ENCODE measurements at regions not wholly inside any gene's neighbourhood (a gene's known extent, or its start where the extent isn't known, plus 50 kb on each side); places are given as distances from the start of the nearest gene placed in this dataset.

- Histone ChIP-seq H3K9ac (no peak overlapping the region), H3F3A (ENCODE audit: insufficient read depth) (no peaks in the 10 kb centered on the region), H3K79me2 (ENCODE audit: insufficient read depth) (no peaks in the 10 kb centered on the region), H3K4me3 (no peak overlapping the region), H3K4me1 (ENCODE audit: insufficient read depth) (no peaks in the 10 kb centered on the region), H3K9me3 (ENCODE audit: low read depth) (no peaks in the 10 kb centered on the region), H3K27me3 (replicated peaks; ENCODE audit: insufficient read depth) (no peaks in the 10 kb centered on the region), H4K20me1 (ENCODE audit: insufficient read depth) (no peaks in the 10 kb centered on the region), H3K9me2 (ENCODE audit: insufficient read depth) (no peaks in the 10 kb centered on the region), H3K27ac (no peak overlapping the region), H2AFZ (no peak overlapping the region), H3K4me2 (ENCODE audit: unreplicated experiment) (no peak overlapping the region), H3K36me3 (ENCODE audit: low read depth) (no peaks in the 10 kb centered on the region)
- TF ChIP-seq EZH2 (IDR thresholded peaks at IDR 0.05; ENCODE audit: insufficient read depth, poor library complexity, severe bottlenecking) (no peak), EZH2phosphoT487 (IDR thresholded peaks at IDR 0.05; ENCODE audit: insufficient read depth, low read depth) (no peak)
- in situ Hi-C loops (cut with MboI): no loop called here
- WGBS, 2 experiments (ENCODE audit: low coverage in 1 of 2, low lambda C conversion rate in 2 of 2, missing lambda C conversion rate in 2 of 2): 23 to 26% methylated on average over 5 of the region's 5 CpGs
- no peak for DNase-seq
Observed at GRCh38 chr4:164288578-164288977, 465.4 kb upstream of the SMIM31 start.

- WGBS, 2 experiments (ENCODE audit: low coverage in 1 of 2, low lambda C conversion rate in 2 of 2, missing lambda C conversion rate in 2 of 2): 24 to 26% methylated on average over 4 of the region's 4 CpGs
- H3K9me3 ChIP-seq (ENCODE audit: low read depth): no peaks in the 10 kb centered on the region
Observed at GRCh38 chr4:164293203-164293602, 460.7 kb upstream of the SMIM31 start.

DNA sequence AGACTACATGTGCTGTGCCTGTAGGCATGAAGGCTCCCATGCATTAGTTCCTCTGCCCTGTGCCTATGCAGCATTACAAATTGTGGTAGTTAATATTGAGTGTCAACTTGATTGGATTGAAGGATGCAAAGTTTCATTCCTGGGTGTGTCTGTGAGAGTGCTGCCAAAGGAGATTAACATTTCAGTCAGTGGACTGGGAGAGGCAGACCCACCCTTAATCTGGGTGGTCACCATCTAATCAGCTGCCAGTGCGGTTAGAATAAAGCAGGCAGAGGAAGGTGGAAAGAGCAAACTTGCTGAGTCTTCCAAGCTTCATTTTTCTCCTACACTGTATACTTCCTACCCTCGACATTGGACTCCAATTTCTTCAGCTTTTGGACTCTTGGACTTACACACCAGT is 460.2 kb upstream of the SMIM31 start:
- no peaks in the 10 kb centered on the region for H3K9me2 ChIP-seq (ENCODE audit: insufficient read depth)
- H3K4me3 ChIP-seq: no peak overlapping the region
- H2AFZ ChIP-seq: no peak overlapping the region
- DNase-seq: no peak
- H3K27me3 ChIP-seq (replicated peaks; ENCODE audit: insufficient read depth): no peaks in the 10 kb centered on the region
- H3K9ac ChIP-seq: no peak overlapping the region
- H3K79me2 ChIP-seq (ENCODE audit: insufficient read depth): no peaks in the 10 kb centered on the region
- H3F3A ChIP-seq (ENCODE audit: insufficient read depth): no peaks in the 10 kb centered on the region
- TF ChIP-seq EZH2phosphoT487 (IDR thresholded peaks at IDR 0.05; ENCODE audit: insufficient read depth, low read depth): no peak
- TF ChIP-seq EZH2 (IDR thresholded peaks at IDR 0.05; ENCODE audit: insufficient read depth, poor library complexity, severe bottlenecking): no peak
- H3K9me3 ChIP-seq (ENCODE audit: low read depth): no peaks in the 10 kb centered on the region
- no peaks in the 10 kb centered on the region for H3K36me3 ChIP-seq (ENCODE audit: low read depth)
- H3K27ac ChIP-seq: no peak overlapping the region
- 25 to 36% methylated on average over 2 of the region's 2 CpGs for WGBS, 2 experiments (ENCODE audit: low coverage in 1 of 2, low lambda C conversion rate in 2 of 2, missing lambda C conversion rate in 2 of 2)
- no peak overlapping the region for H3K4me2 ChIP-seq (ENCODE audit: unreplicated experiment)
- H3K4me1 ChIP-seq (ENCODE audit: insufficient read depth): no peaks in the 10 kb centered on the region
- no peaks in the 10 kb centered on the region for H4K20me1 ChIP-seq (ENCODE audit: insufficient read depth)
- in situ Hi-C loops (cut with MboI): no loop called here

More at GRCh38 chr4:164293203-164293602, 460.7 kb upstream of the SMIM31 start:
- H3K9me2 ChIP-seq (ENCODE audit: insufficient read depth): no peaks in the 10 kb centered on the region
- H2AFZ ChIP-seq: no peak overlapping the region
- no peak overlapping the region for H3K4me2 ChIP-seq (ENCODE audit: unreplicated experiment)
- no peaks in the 10 kb centered on the region for H3K36me3 ChIP-seq (ENCODE audit: low read depth)
- H4K20me1 ChIP-seq (ENCODE audit: insufficient read depth): no peaks in the 10 kb centered on the region
- DNase-seq: no peak
- no peaks in the 10 kb centered on the region for H3K79me2 ChIP-seq (ENCODE audit: insufficient read depth)
- TF ChIP-seq EZH2 (IDR thresholded peaks at IDR 0.05; ENCODE audit: insufficient read depth, poor library complexity, severe bottlenecking) (no peak), EZH2phosphoT487 (IDR thresholded peaks at IDR 0.05; ENCODE audit: insufficient read depth, low read depth) (no peak)
- H3F3A ChIP-seq (ENCODE audit: insufficient read depth): no peaks in the 10 kb centered on the region
- no peaks in the 10 kb centered on the region for H3K4me1 ChIP-seq (ENCODE audit: insufficient read depth)
- in situ Hi-C loops (cut with MboI): no loop called here
- H3K9ac ChIP-seq: no peak overlapping the region
- H3K27ac ChIP-seq: no peak overlapping the region
- H3K4me3 ChIP-seq: no peak overlapping the region
- no peaks in the 10 kb centered on the region for H3K27me3 ChIP-seq (replicated peaks; ENCODE audit: insufficient read depth)

DNA sequence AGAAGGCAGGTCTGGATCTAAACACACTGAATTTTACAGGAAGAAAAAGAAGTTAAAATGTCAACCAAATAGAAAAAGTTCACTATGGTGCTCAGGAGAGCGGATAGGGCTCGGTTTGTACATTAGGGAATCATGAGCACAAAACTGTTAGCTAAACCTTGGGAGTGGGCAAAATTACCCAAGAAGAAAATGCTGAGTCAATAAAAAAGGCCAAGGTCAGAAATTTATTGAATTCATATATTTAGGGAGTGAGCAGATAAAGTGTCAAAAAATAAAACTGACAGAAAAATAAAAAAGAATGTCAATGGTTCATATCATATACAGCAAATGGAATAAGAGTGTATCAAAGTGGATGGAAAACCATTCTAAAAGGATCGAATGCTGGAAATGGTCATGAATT is 452.5 kb upstream of the SMIM31 start:
- Histone ChIP-seq H3K9me2 (ENCODE audit: insufficient read depth) (no peaks in the 10 kb centered on the region), H3K27ac (no peak overlapping the region), H3K36me3 (ENCODE audit: low read depth) (no peaks in the 10 kb centered on the region), H3K4me3 (no peak overlapping the region), H3K9ac (no peak overlapping the region), H3K9me3 (ENCODE audit: low read depth) (no peaks in the 10 kb centered on the region), H3F3A (ENCODE audit: insufficient read depth) (no peaks in the 10 kb centered on the region), H2AFZ (no peak overlapping the region), H3K79me2 (ENCODE audit: insufficient read depth) (no peaks in the 10 kb centered on the region), H4K20me1 (ENCODE audit: insufficient read depth) (no peaks in the 10 kb centered on the region), H3K27me3 (replicated peaks; ENCODE audit: insufficient read depth) (no peaks in the 10 kb centered on the region), H3K4me2 (ENCODE audit: unreplicated experiment) (no peak overlapping the region), H3K4me1 (ENCODE audit: insufficient read depth) (no peaks in the 10 kb centered on the region)
- TF ChIP-seq EZH2 (IDR thresholded peaks at IDR 0.05; ENCODE audit: insufficient read depth, poor library complexity, severe bottlenecking) (no peak), EZH2phosphoT487 (IDR thresholded peaks at IDR 0.05; ENCODE audit: insufficient read depth, low read depth) (no peak)
- in situ Hi-C loops (cut with MboI): no loop called here
- no peak for DNase-seq
- 26 to 31% methylated on average over 3 of the region's 3 CpGs for WGBS, 2 experiments (ENCODE audit: low coverage in 1 of 2, low lambda C conversion rate in 2 of 2, missing lambda C conversion rate in 2 of 2)

- TF ChIP-seq EZH2 (IDR thresholded peaks at IDR 0.05; ENCODE audit: insufficient read depth, poor library complexity, severe bottlenecking) (no peak), EZH2phosphoT487 (IDR thresholded peaks at IDR 0.05; ENCODE audit: insufficient read depth, low read depth) (no peak)
- Histone ChIP-seq H2AFZ (no peak overlapping the region), H3K9me2 (ENCODE audit: insufficient read depth) (no peaks in the 10 kb centered on the region), H3K4me1 (ENCODE audit: insufficient read depth) (no peaks in the 10 kb centered on the region), H3K36me3 (ENCODE audit: low read depth) (no peaks in the 10 kb centered on the region), H3K79me2 (ENCODE audit: insufficient read depth) (no peaks in the 10 kb centered on the region), H3K4me3 (no peak overlapping the region), H4K20me1 (ENCODE audit: insufficient read depth) (no peaks in the 10 kb centered on the region), H3K27ac (no peak overlapping the region), H3K9ac (no peak overlapping the region), H3K27me3 (replicated peaks; ENCODE audit: insufficient read depth) (no peaks in the 10 kb centered on the region), H3K9me3 (ENCODE audit: low read depth) (no peaks in the 10 kb centered on the region), H3F3A (ENCODE audit: insufficient read depth) (no peaks in the 10 kb centered on the region), H3K4me2 (ENCODE audit: unreplicated experiment) (no peak overlapping the region)
- no peak for DNase-seq
- in situ Hi-C loops (cut with MboI): no loop called here
- WGBS, 2 experiments (ENCODE audit: low coverage in 1 of 2, low lambda C conversion rate in 2 of 2, missing lambda C conversion rate in 2 of 2): 8 to 12% methylated on average over 2 of the region's 2 CpGs
Observed at GRCh38 chr4:164304101-164304639, 449.8 kb upstream of the SMIM31 start.

Measured in GM23248 (cell line).